ENCODE measurements at regions not wholly inside any gene's neighbourhood (a gene's known extent, or its start where the extent isn't known, plus 50 kb on each side); places are given as distances from the start of the nearest gene placed in this dataset.

DNA sequence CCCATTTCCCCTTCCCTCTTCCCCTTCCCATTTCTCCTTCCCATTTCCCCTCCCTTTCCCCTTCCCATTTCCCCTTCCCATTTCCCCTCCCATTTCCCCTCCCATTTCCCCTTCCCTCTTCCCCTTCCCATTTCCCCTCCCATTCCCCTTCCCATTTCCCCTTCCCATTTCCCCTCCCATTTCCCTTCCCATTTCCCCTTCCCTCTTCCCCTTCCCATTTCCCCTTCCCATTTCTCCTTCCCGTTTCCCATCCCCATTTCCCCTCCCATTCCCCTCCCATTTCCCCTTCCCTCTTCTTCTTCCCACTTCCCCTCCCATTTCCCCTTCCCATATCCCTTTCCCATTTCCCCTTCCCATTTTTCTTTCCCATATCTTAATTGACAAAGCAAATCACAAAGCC lies 109.0 kb downstream of the OLFM1 start:
- no peaks in the 10 kb centered on the region for H3K4me1 ChIP-seq (ENCODE audit: control insufficient read depth, insufficient read depth, low read length, poor library complexity, severe bottlenecking)
- H3K4me3 ChIP-seq (ENCODE audit: extremely low read depth, insufficient read depth, low read length, poor library complexity, severe bottlenecking) = no peak overlapping the region
- no peaks in the 10 kb centered on the region for H3K36me3 ChIP-seq (ENCODE audit: control insufficient read depth, insufficient read depth, low read length)
- H3K27ac ChIP-seq (ENCODE audit: low read depth, low read length, severe bottlenecking) = no peak overlapping the region
- whole genome bisulfite sequencing, 2 experiments (ENCODE audit: insufficient coverage in 2 of 2) = 50 to 93% methylated on average over 1 of the region's 1 CpG
- H3K9me3 ChIP-seq (ENCODE audit: control insufficient read depth, low read length) = peaks cover 3% of the 10 kb centered on the region

DNA sequence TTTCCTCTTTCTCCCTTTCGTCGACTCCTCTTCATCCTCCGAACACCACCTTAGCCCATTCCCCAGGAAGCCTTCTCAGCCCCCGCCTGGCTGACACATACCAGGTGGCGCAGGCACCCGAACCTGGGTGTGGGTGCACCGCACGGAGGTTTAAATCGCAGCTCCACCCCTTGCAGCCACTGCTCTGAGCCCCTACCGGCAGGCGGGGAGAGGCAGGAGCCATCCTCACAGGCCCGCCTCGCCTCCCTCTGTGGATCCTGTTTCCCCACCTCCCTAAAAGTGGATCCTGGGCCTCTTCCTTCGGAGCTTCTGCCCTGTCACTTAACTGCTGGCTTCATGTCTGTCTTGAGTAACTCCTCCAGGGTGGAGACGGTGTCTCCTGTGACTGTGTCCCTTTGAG lies 110.7 kb downstream of the OLFM1 start:
- no peak overlapping the region for H3K4me3 ChIP-seq (ENCODE audit: extremely low read depth, insufficient read depth, low read length, poor library complexity, severe bottlenecking)
- 62 to 78% methylated on average over 14 to 15 of the region's 15 CpGs for WGBS, 2 experiments (ENCODE audit: insufficient coverage in 2 of 2)
- H3K27ac ChIP-seq (ENCODE audit: low read depth, low read length, severe bottlenecking) = no peak overlapping the region
- no peaks in the 10 kb centered on the region for H3K36me3 ChIP-seq (ENCODE audit: control insufficient read depth, insufficient read depth, low read length)
- H3K9me3 ChIP-seq (ENCODE audit: control insufficient read depth, low read length) = peaks cover 3% of the 10 kb centered on the region
- H3K4me1 ChIP-seq (ENCODE audit: control insufficient read depth, insufficient read depth, low read length, poor library complexity, severe bottlenecking) = no peaks in the 10 kb centered on the region

DNA sequence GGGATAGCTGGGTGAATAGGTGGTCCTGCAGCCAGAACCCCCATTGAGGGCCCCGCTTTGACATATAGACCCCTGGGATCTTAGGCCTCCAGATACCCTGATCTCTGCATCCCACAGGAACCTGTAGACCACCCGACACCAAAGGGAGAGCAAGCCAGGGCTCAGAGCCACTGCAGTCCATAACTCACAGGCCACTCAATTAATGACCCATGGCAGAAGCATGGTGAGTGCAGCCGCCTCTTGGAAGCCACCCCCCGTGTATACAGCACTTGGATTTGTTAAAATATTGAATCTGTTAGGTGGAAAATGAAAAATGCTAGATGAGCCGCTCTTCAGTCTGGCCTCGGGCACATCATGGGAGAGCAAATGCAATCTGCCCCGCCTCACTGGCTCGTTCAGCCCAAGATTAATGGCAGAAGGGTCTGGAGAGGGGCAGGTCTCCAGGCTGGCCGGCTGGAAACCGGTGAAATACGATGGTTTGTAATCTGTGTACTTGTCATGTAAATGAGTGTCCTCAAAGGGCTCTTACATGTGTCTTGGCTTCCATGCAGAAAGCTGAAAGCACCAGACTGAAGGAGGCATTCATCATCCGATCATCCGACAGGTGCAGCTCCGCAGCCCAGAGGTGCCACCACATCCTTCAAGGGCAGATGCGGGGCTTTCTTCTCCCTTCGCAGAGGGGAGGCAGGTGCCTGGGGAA lies 111.3 kb downstream of the OLFM1 start:
- WGBS, 2 experiments (ENCODE audit: insufficient coverage in 2 of 2) = 45 to 52% methylated on average over 13 to 15 of the region's 16 CpGs
- Histone ChIP-seq H3K36me3 (ENCODE audit: control insufficient read depth, insufficient read depth, low read length) (no peaks in the 10 kb centered on the region), H3K9me3 (ENCODE audit: control insufficient read depth, low read length) (peaks cover 3% of the 10 kb centered on the region), H3K4me1 (ENCODE audit: control insufficient read depth, insufficient read depth, low read length, poor library complexity, severe bottlenecking) (no peaks in the 10 kb centered on the region), H3K27ac (ENCODE audit: low read depth, low read length, severe bottlenecking) (no peak overlapping the region), H3K4me3 (ENCODE audit: extremely low read depth, insufficient read depth, low read length, poor library complexity, severe bottlenecking) (no peak overlapping the region)

DNA sequence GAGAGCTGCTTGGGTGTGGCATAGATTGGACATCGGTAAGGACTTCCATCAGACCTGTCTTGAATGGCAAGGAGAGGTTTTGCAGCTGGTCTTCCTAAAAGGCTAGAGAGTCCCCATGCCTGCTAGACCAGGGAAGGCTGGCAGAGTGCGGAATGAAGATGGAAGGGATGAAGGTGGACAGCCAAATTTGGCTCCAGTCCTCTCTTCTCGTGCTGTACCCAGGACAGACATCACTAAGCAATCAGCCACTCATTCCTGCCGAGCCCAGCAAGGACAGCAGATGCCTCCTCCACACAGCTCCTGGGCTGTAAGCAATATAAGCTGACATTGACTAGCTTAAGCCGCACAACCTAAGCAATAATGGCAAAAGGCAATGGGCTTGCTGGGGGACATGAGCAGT lies 112.0 kb downstream of the OLFM1 start:
- WGBS, 2 experiments (ENCODE audit: insufficient coverage in 2 of 2) = 73 to 80% methylated on average over 3 to 4 of the region's 5 CpGs
- no peak overlapping the region for H3K27ac ChIP-seq (ENCODE audit: low read depth, low read length, severe bottlenecking)
- no peaks in the 10 kb centered on the region for H3K4me1 ChIP-seq (ENCODE audit: control insufficient read depth, insufficient read depth, low read length, poor library complexity, severe bottlenecking)
- H3K4me3 ChIP-seq (ENCODE audit: extremely low read depth, insufficient read depth, low read length, poor library complexity, severe bottlenecking) = no peak overlapping the region
- no peaks in the 10 kb centered on the region for H3K36me3 ChIP-seq (ENCODE audit: control insufficient read depth, insufficient read depth, low read length)
- peaks cover 3% of the 10 kb centered on the region for H3K9me3 ChIP-seq (ENCODE audit: control insufficient read depth, low read length)

GRCh38 chr9:135201711-135202110 lies 114.2 kb downstream of the OLFM1 start:
- peaks cover 3% of the 10 kb centered on the region for H3K9me3 ChIP-seq (ENCODE audit: control insufficient read depth, low read length)
- H3K4me3 ChIP-seq (ENCODE audit: extremely low read depth, insufficient read depth, low read length, poor library complexity, severe bottlenecking) = no peak overlapping the region
- H3K27ac ChIP-seq (ENCODE audit: low read depth, low read length, severe bottlenecking) = no peak overlapping the region
- 89 to 95% methylated on average over 8 to 9 of the region's 9 CpGs for WGBS, 2 experiments (ENCODE audit: insufficient coverage in 2 of 2)
- no peaks in the 10 kb centered on the region for H3K36me3 ChIP-seq (ENCODE audit: control insufficient read depth, insufficient read depth, low read length)
- no peaks in the 10 kb centered on the region for H3K4me1 ChIP-seq (ENCODE audit: control insufficient read depth, insufficient read depth, low read length, poor library complexity, severe bottlenecking)

GRCh38 chr9:135204177-135204576 lies 116.7 kb downstream of the OLFM1 start:
- H3K36me3 ChIP-seq (ENCODE audit: control insufficient read depth, insufficient read depth, low read length) = no peaks in the 10 kb centered on the region
- WGBS, 2 experiments (ENCODE audit: insufficient coverage in 2 of 2) = 94 to 96% methylated on average over 8 of the region's 8 CpGs
- H3K9me3 ChIP-seq (ENCODE audit: control insufficient read depth, low read length) = peaks cover 3% of the 10 kb centered on the region
- no peak overlapping the region for H3K4me3 ChIP-seq (ENCODE audit: extremely low read depth, insufficient read depth, low read length, poor library complexity, severe bottlenecking)
- H3K27ac ChIP-seq (ENCODE audit: low read depth, low read length, severe bottlenecking) = no peak overlapping the region
- H3K4me1 ChIP-seq (ENCODE audit: control insufficient read depth, insufficient read depth, low read length, poor library complexity, severe bottlenecking) = no peaks in the 10 kb centered on the region

DNA sequence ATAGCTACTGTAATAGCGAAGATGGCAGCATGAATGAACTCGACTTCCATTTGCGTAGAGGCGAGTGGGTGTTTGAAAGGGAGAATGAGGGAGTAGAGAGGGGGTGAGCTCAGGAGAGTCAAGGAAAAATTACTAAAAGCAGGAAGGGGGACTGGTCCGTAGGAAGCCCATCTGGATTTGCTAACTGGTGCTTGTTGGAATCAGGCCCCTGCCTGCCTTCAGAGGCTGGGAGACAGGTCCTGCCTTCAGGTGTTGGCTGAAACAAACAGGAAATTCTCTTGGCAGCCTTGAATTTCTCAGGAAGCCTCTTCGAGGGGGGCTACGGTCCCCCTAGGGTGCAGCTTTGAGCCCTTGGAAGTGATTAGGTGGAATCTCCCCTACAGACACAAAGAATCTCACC lies 121.7 kb downstream of the OLFM1 start:
- H3K27ac ChIP-seq (ENCODE audit: low read depth, low read length, severe bottlenecking) = no peak overlapping the region
- H3K36me3 ChIP-seq (ENCODE audit: control insufficient read depth, insufficient read depth, low read length) = no peaks in the 10 kb centered on the region
- peaks cover 14% of the 10 kb centered on the region for H3K9me3 ChIP-seq (ENCODE audit: control insufficient read depth, low read length)
- H3K4me3 ChIP-seq (ENCODE audit: extremely low read depth, insufficient read depth, low read length, poor library complexity, severe bottlenecking) = no peak overlapping the region
- H3K4me1 ChIP-seq (ENCODE audit: control insufficient read depth, insufficient read depth, low read length, poor library complexity, severe bottlenecking) = no peaks in the 10 kb centered on the region
- WGBS, 2 experiments (ENCODE audit: insufficient coverage in 2 of 2) = 83 to 85% methylated on average over 5 of the region's 7 CpGs

GRCh38 chr9:135209852-135210251 lies 122.4 kb downstream of the OLFM1 start:
- Histone ChIP-seq H3K4me1 (ENCODE audit: control insufficient read depth, insufficient read depth, low read length, poor library complexity, severe bottlenecking) (no peaks in the 10 kb centered on the region), H3K9me3 (ENCODE audit: control insufficient read depth, low read length) (peaks cover 14% of the 10 kb centered on the region), H3K36me3 (ENCODE audit: control insufficient read depth, insufficient read depth, low read length) (no peaks in the 10 kb centered on the region), H3K27ac (ENCODE audit: low read depth, low read length, severe bottlenecking) (no peak overlapping the region), H3K4me3 (ENCODE audit: extremely low read depth, insufficient read depth, low read length, poor library complexity, severe bottlenecking) (no peak overlapping the region)
- 80 to 85% methylated on average over 1 to 2 of the region's 2 CpGs for WGBS, 2 experiments (ENCODE audit: insufficient coverage in 2 of 2)

GRCh38 chr9:135210676-135211523 lies 123.4 kb downstream of the OLFM1 start:
- 74 to 79% methylated on average over 6 to 7 of the region's 7 CpGs for WGBS, 2 experiments (ENCODE audit: insufficient coverage in 2 of 2)
- no peak overlapping the region for H3K4me3 ChIP-seq (ENCODE audit: extremely low read depth, insufficient read depth, low read length, poor library complexity, severe bottlenecking)

GRCh38 chr9:135211524-135211890 lies 124.0 kb downstream of the OLFM1 start:
- 94 to 100% methylated on average over 2 to 3 of the region's 3 CpGs for WGBS, 2 experiments (ENCODE audit: insufficient coverage in 2 of 2)
- H3K36me3 ChIP-seq (ENCODE audit: control insufficient read depth, insufficient read depth, low read length) = no peaks in the 10 kb centered on the region
- H3K4me1 ChIP-seq (ENCODE audit: control insufficient read depth, insufficient read depth, low read length, poor library complexity, severe bottlenecking) = no peaks in the 10 kb centered on the region

More at GRCh38 chr9:135210676-135211523, 123.4 kb downstream of the OLFM1 start:
- H3K36me3 ChIP-seq (ENCODE audit: control insufficient read depth, insufficient read depth, low read length) = no peaks in the 10 kb centered on the region
- peaks cover 14% of the 10 kb centered on the region for H3K9me3 ChIP-seq (ENCODE audit: control insufficient read depth, low read length)
- no peak overlapping the region for H3K27ac ChIP-seq (ENCODE audit: low read depth, low read length, severe bottlenecking)
- no peaks in the 10 kb centered on the region for H3K4me1 ChIP-seq (ENCODE audit: control insufficient read depth, insufficient read depth, low read length, poor library complexity, severe bottlenecking)

DNA sequence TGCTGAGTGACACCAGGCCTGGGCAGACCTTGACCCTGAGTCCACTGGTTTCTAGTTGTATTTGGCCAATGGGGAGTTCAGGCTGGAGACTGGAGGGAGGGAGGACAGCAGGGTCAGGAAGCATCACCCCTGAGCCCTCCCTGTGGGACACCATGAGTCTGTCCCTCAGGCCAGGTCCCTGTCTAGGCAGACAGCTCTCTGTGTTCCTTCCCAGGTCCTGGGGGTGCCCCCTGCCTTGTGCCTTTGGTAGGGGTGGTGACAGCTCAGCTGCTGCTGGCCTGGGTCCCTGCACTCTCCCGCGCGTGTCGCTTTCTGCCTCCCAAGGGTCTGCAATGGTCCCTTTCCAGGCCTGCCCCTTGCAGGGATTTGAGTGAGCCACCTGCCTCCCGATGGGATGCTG lies 125.5 kb downstream of the OLFM1 start:
- Histone ChIP-seq H3K4me3 (ENCODE audit: extremely low read depth, insufficient read depth, low read length, poor library complexity, severe bottlenecking) (no peak overlapping the region), H3K9me3 (ENCODE audit: control insufficient read depth, low read length) (peaks cover 14% of the 10 kb centered on the region), H3K27ac (ENCODE audit: low read depth, low read length, severe bottlenecking) (no peak overlapping the region), H3K36me3 (ENCODE audit: control insufficient read depth, insufficient read depth, low read length) (no peaks in the 10 kb centered on the region), H3K4me1 (ENCODE audit: control insufficient read depth, insufficient read depth, low read length, poor library complexity, severe bottlenecking) (no peaks in the 10 kb centered on the region)
- WGBS, 2 experiments (ENCODE audit: insufficient coverage in 2 of 2) = 85 to 92% methylated on average over 3 to 5 of the region's 5 CpGs

More at GRCh38 chr9:135211524-135211890, 124.0 kb downstream of the OLFM1 start:
- Histone ChIP-seq H3K9me3 (ENCODE audit: control insufficient read depth, low read length) (peaks cover 14% of the 10 kb centered on the region), H3K4me3 (ENCODE audit: extremely low read depth, insufficient read depth, low read length, poor library complexity, severe bottlenecking) (no peak overlapping the region), H3K27ac (ENCODE audit: low read depth, low read length, severe bottlenecking) (no peak overlapping the region)
